GM12878 (cell line): ENCODE measurements at regions not wholly inside any gene's neighbourhood (a gene's known extent, or its start where the extent isn't known, plus 50 kb on each side); places are given as distances from the start of the nearest gene placed in this dataset.

Source experiments
- ATAC-seq: fragments of 200-7000 bp; cut with Tn5 transposase; 3 replicates; pipeline ENCODE4 v1.9.1; 2020; ENCODE audit warnings: mild to moderate bottlenecking, moderate library complexity
- BruUV-seq: library from RNA; stranded (reverse); fragments of 400-500 nt; replicated peaks from 2 replicates; lab custom pipeline; 2021; lab: Mats Ljungman, UMichigan
- CTCF ChIA-PET: fragments of 300-600 bp; sonication (Branson Sonifier 250); formaldehyde crosslinking; extraction: SDS; loops from one replicate; lab custom pipeline; 2021; ENCODE audit warnings: inconsistent platforms; lab: Yijun Ruan, JAX
- POLR2A ChIA-PET: fragments of 350-600 bp; formaldehyde crosslinking; extraction: SDS; loops from one replicate; lab custom pipeline; 2021; ENCODE audit warnings: inconsistent platforms; lab: Charles Lee
- RAD21 ChIA-PET: fragments of 300-600 bp; sonication (Branson Sonifier 250); formaldehyde crosslinking; loops from one replicate; lab custom pipeline; 2023; ENCODE audit warnings: antibody characterized with exemption; ENCODE audit not compliant: unreplicated experiment; lab: Charles Lee
- SMC1A ChIA-PET: fragments of 300-600 bp; sonication (Branson Sonifier 250); formaldehyde crosslinking; loops from one replicate; lab custom pipeline; 2023; ENCODE audit not compliant: unreplicated experiment, uncharacterized antibody; lab: Charles Lee
- DNase-seq: peaks from one replicate; pipeline ENCODE4 v3.0.0-alpha.2; 2011; ENCODE audit warnings: low read depth, low spot score
- FAIRE-seq: peaks from 3 replicates; lab custom pipeline; 2011; peaks lifted over from hg19 to GRCh38; lab: Jason Lieb, UNC
- H2AFZ ChIP-seq: 2 replicates; pipeline ENCODE4 v1.6.0; 2011; ENCODE audit warnings: low read depth, low read length, control low read depth; ENCODE audit not compliant: control insufficient read depth
- H3K27ac ChIP-seq: 2 replicates; pipeline ENCODE4 v1.5.1; 2011; ENCODE audit warnings: control low read depth; ENCODE audit not compliant: control insufficient read depth, insufficient read depth
- H3K27me3 ChIP-seq, 2 experiments: replicated peaks in 1 of 2; 2 replicates each; pipeline versions ENCODE4 v1.6.0 to v1.6.1; 2011; ENCODE audit warnings: low read length in 1 of 2; ENCODE audit not compliant: control insufficient read depth in 2 of 2, insufficient read depth in 2 of 2
- H3K36me3 ChIP-seq, 2 experiments: 2 replicates each; pipeline ENCODE4 v1.5.1; 2011; ENCODE audit warnings: low read length in 1 of 2; ENCODE audit not compliant: control insufficient read depth in 2 of 2, insufficient read depth in 2 of 2
- H3K4me1 ChIP-seq: 2 replicates; pipeline ENCODE4 v1.6.1; 2011; ENCODE audit warnings: mild to moderate bottlenecking, low read length, moderate library complexity, mixed read lengths; ENCODE audit not compliant: control insufficient read depth, insufficient read depth
- H3K4me2 ChIP-seq: 2 replicates; pipeline ENCODE4 v1.6.0; 2011; ENCODE audit warnings: control low read depth; ENCODE audit not compliant: control insufficient read depth, insufficient read depth
- H3K4me3 ChIP-seq: fragments of 200-600 bp; sonication (generic); 2 replicates; pipeline ENCODE4 v1.5.1; 2016
- H3K79me2 ChIP-seq: 2 replicates; pipeline ENCODE4 v1.6.0; 2011; ENCODE audit warnings: low read length; ENCODE audit not compliant: control insufficient read depth, insufficient read depth
- H3K9ac ChIP-seq: 2 replicates; pipeline ENCODE4 v1.8.0; 2011; ENCODE audit warnings: low read length, control low read depth, mixed read lengths; ENCODE audit not compliant: control insufficient read depth, insufficient read depth
- H3K9me3 ChIP-seq: replicated peaks from 3 replicates; pipeline ENCODE4 v1.5.1; 2011; ENCODE audit warnings: mild to moderate bottlenecking, low read length; ENCODE audit not compliant: control insufficient read depth, insufficient read depth
- H4K20me1 ChIP-seq: 2 replicates; pipeline ENCODE4 v1.6.0; 2011; ENCODE audit not compliant: control insufficient read depth, insufficient read depth
- CHD2 ChIP-seq: IDR thresholded peaks from 2 replicates; pipeline ENCODE4 v1.6.1; 2011; ENCODE audit warnings: low read depth, low read length, improper control_type of control experiment, borderline replicate concordance
- DPF2 ChIP-seq: fragments of 450-650 bp; IDR thresholded peaks from 2 replicates; pipeline ENCODE4 v1.6.1; 2017; ENCODE audit warnings: mild to moderate bottlenecking
- EZH2 ChIP-seq: IDR thresholded peaks from 2 replicates; pipeline ENCODE4 v1.6.1; 2012; ENCODE audit warnings: low read depth, mild to moderate bottlenecking, control low read depth, inconsistent platforms, low read length, borderline replicate concordance; ENCODE audit not compliant: control insufficient read depth
- MAX ChIP-seq: IDR thresholded peaks from 2 replicates; pipeline ENCODE4 v1.6.1; 2012; ENCODE audit warnings: low read depth, low read length, improper control_type of control experiment
- MEF2B ChIP-seq: fragments of 450-650 bp; IDR thresholded peaks from 2 replicates; pipeline ENCODE4 v1.6.1; 2018; ENCODE audit warnings: mild to moderate bottlenecking, moderate library complexity; ENCODE audit not compliant: partially characterized antibody, poor library complexity, severe bottlenecking
- NR2C1 ChIP-seq: fragments of 450-650 bp; IDR thresholded peaks from 2 replicates; pipeline ENCODE4 v1.6.1; 2017; ENCODE audit warnings: antibody characterized with exemption, mild to moderate bottlenecking, moderate library complexity
- NR2F1 ChIP-seq: fragments of 450-650 bp; conservative IDR thresholded peaks from 2 replicates; pipeline ENCODE4 v1.6.1; 2017; ENCODE audit warnings: mild to moderate bottlenecking
- NRF1 ChIP-seq: conservative IDR thresholded peaks from 2 replicates; pipeline ENCODE4 v1.6.1; 2011; ENCODE audit warnings: mild to moderate bottlenecking, low read depth, low read length, improper control_type of control experiment
- RFX5 ChIP-seq: IDR thresholded peaks from 2 replicates; pipeline ENCODE4 v1.6.1; 2011; ENCODE audit warnings: low read depth, low read length, improper control_type of control experiment
- SMC3 ChIP-seq: IDR thresholded peaks from 2 replicates; pipeline ENCODE4 v1.6.1; 2011; ENCODE audit warnings: low read length, improper control_type of control experiment, borderline replicate concordance
- TCF7 ChIP-seq: IDR thresholded peaks from 2 replicates; pipeline ENCODE4 v1.6.1; 2014; ENCODE audit warnings: antibody characterized with exemption, borderline replicate concordance
- WGBS: methylation state at CpG from one replicate; pipeline ENCODE4 v1.1.6; 2016; ENCODE audit warnings: low lambda C conversion rate; ENCODE audit not compliant: insufficient replicate concordance, insufficient coverage; ENCODE audit errors: missing lambda C conversion rate; 5-methylcytosine and 5-hydroxymethylcytosine counted together
- in situ Hi-C: fragments of 300-500 bp; cut with MboI; formaldehyde crosslinking; loops from 9 replicates; pipeline ENCODE4 v1.14.3; 2018; ENCODE audit warnings: mixed read lengths
- intact Hi-C: fragments of 100-400 bp; cut with micrococcal nuclease; formaldehyde crosslinking; loops from one replicate; pipeline ENCODE4 v1.14.2; 2022; ENCODE audit not compliant: unreplicated experiment
- TF ChIP-seq, protein P1 (sequence below): fragments of 450-650 bp; IDR thresholded peaks from 2 replicates; pipeline ENCODE4 v1.6.1; 2017; ENCODE audit warnings: mild to moderate bottlenecking
- TF ChIP-seq, protein P2 (sequence below): IDR thresholded peaks from 2 replicates; pipeline ENCODE4 v1.6.1; 2012; ENCODE audit warnings: low read length, inconsistent platforms

DNA sequence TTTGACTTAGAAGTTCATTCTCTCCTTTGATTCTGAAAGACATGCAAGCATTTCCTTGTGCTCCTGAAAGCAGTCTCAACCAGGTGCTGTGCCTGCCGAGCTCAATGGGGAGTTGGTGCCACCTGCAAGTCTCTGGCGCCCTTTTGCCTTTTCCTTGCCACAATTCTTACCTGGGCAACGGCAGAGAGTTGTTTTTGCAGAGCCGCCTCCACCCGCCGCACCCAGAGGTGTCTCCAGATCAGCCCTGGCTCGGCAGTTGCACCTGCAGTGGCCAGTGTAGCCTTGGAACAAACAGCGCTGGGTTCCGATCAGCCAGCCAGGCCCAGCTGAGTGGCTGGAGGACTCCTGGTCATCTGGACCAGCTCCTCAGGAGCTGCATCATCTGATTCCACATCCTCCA, 262.9 kb downstream of the IRX2 start:
- Histone ChIP-seq H2AFZ (no peak overlapping the region), H4K20me1 (no peaks in the 10 kb centered on the region), H3K9ac (no peak overlapping the region), H3K4me3 (no peak overlapping the region), H3K36me3 (no peaks in the 10 kb centered on the region), H3K9me3 (no peaks in the 10 kb centered on the region; the same call in 2 of the 3 replicates), H3K4me2 (no peak overlapping the region), H3K4me1 (no peaks in the 10 kb centered on the region), H3K79me2 (no peaks in the 10 kb centered on the region), H3K27ac (no peak overlapping the region), H3K27me3 (no peaks in the 10 kb centered on the region)
- no peak for ATAC-seq
- no peak for FAIRE-seq
- 46% methylated on average over 9 of the region's 9 CpGs for WGBS
- POLR2A ChIA-PET = no interaction called here
- DNase-seq = no peak
- CTCF ChIA-PET = no interaction called here
- BruUV-seq = no TSS peak
- in situ Hi-C loops = no loop called here
- intact Hi-C loops = no loop called here
- TF ChIP-seq NR2F1 = no peak
- TF ChIP-seq DPF2 = no peak
- TF ChIP-seq EZH2 = no peak
- TF ChIP-seq, protein P1, sequence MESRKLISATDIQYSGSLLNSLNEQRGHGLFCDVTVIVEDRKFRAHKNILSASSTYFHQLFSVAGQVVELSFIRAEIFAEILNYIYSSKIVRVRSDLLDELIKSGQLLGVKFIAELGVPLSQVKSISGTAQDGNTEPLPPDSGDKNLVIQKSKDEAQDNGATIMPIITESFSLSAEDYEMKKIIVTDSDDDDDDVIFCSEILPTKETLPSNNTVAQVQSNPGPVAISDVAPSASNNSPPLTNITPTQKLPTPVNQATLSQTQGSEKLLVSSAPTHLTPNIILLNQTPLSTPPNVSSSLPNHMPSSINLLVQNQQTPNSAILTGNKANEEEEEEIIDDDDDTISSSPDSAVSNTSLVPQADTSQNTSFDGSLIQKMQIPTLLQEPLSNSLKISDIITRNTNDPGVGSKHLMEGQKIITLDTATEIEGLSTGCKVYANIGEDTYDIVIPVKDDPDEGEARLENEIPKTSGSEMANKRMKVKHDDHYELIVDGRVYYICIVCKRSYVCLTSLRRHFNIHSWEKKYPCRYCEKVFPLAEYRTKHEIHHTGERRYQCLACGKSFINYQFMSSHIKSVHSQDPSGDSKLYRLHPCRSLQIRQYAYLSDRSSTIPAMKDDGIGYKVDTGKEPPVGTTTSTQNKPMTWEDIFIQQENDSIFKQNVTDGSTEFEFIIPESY = no peak
- TF ChIP-seq NRF1 = no peak
- RAD21 ChIA-PET = no interaction called here
- SMC1A ChIA-PET = no interaction called here

- no TSS peak for BruUV-seq
- TF ChIP-seq MAX = no peak
- TF ChIP-seq, protein P2, sequence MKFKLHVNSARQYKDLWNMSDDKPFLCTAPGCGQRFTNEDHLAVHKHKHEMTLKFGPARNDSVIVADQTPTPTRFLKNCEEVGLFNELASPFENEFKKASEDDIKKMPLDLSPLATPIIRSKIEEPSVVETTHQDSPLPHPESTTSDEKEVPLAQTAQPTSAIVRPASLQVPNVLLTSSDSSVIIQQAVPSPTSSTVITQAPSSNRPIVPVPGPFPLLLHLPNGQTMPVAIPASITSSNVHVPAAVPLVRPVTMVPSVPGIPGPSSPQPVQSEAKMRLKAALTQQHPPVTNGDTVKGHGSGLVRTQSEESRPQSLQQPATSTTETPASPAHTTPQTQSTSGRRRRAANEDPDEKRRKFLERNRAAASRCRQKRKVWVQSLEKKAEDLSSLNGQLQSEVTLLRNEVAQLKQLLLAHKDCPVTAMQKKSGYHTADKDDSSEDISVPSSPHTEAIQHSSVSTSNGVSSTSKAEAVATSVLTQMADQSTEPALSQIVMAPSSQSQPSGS = no peak
- TF ChIP-seq TCF7 = no peak
- no peak for TF ChIP-seq CHD2
- TF ChIP-seq RFX5 = no peak
- no peak for TF ChIP-seq NR2C1
- no peak for TF ChIP-seq MEF2B
- no peak for TF ChIP-seq SMC3
- H3K79me2 ChIP-seq = no peaks in the 10 kb centered on the region
- H3K4me2 ChIP-seq = no peak overlapping the region
- RAD21 ChIA-PET = no interaction called here
- H3K4me3 ChIP-seq = no peak overlapping the region
- SMC1A ChIA-PET = no interaction called here
- POLR2A ChIA-PET = no interaction called here
- no peak overlapping the region for H2AFZ ChIP-seq
- ATAC-seq (no peak), DNase-seq (no peak), FAIRE-seq (no peak)
- no peaks in the 10 kb centered on the region for H3K27me3 ChIP-seq
- H3K27ac ChIP-seq = no peak overlapping the region
- in situ Hi-C loops = no loop called here
- no peak overlapping the region for H3K9ac ChIP-seq
- CTCF ChIA-PET = no interaction called here
- intact Hi-C loops = no loop called here
- H3K9me3 ChIP-seq = no peaks in the 10 kb centered on the region; the same call in 2 of the 3 replicates
- no peaks in the 10 kb centered on the region for H3K36me3 ChIP-seq
- H3K4me1 ChIP-seq = no peaks in the 10 kb centered on the region
- H4K20me1 ChIP-seq = no peaks in the 10 kb centered on the region
- 0% methylated on average over 2 of the region's 2 CpGs for WGBS
Measured at GRCh38 chr5:2487152-2487763, 264.2 kb downstream of the IRX2 start.
